ENCODE measurements at regions not wholly inside any gene's neighbourhood (a gene's known extent, or its start where the extent isn't known, plus 50 kb on each side); places are given as distances from the start of the nearest gene placed in this dataset.

GRCh38 chr2:15750822-15751329 lies 159.2 kb downstream of the DDX1 start:
- H3K27me3 ChIP-seq = no peaks in the 10 kb centered on the region
- WGBS, 2 donors = 77 to 82% methylated on average over 3 of the region's 3 CpGs
- no peak for DNase-seq
- H3K4me1 ChIP-seq = peaks cover 0 to 35% (median 28%) of the 10 kb centered on the region in 4 donors
- no peaks in the 10 kb centered on the region for H3K9me3 ChIP-seq
- TF ChIP-seq POLR2A (IDR thresholded peaks at IDR 0.05) (no peak), CTCF (IDR thresholded peaks at IDR 0.05) (no peak), EP300 (IDR thresholded peaks at IDR 0.05) (no peak), POLR2AphosphoS5 (IDR thresholded peaks at IDR 0.05) (no peak)
- H3K4me3 ChIP-seq = no peak overlapping the region
- peak overlapping the region in 1 of 4 donors; percentile 61 for H3K27ac ChIP-seq
- intact Hi-C loops (cut with DNase I) = no loop called here
- H3K36me3 ChIP-seq = no peaks in the 10 kb centered on the region

GRCh38 chr2:15751477-15751876 lies 159.8 kb downstream of the DDX1 start:
- no peak overlapping the region for H3K27ac ChIP-seq
- intact Hi-C loops (cut with DNase I) = no loop called here
- no peaks in the 10 kb centered on the region for H3K9me3 ChIP-seq
- no peaks in the 10 kb centered on the region for H3K27me3 ChIP-seq
- peaks cover 0 to 33% (median 24%) of the 10 kb centered on the region in 4 donors for H3K4me1 ChIP-seq
- no peaks in the 10 kb centered on the region for H3K36me3 ChIP-seq
- DNase-seq = no peak
- 86 to 91% methylated on average over 2 of the region's 2 CpGs for WGBS, 2 donors
- TF ChIP-seq CTCF (IDR thresholded peaks at IDR 0.05) (no peak), POLR2A (IDR thresholded peaks at IDR 0.05) (no peak), POLR2AphosphoS5 (IDR thresholded peaks at IDR 0.05) (no peak), EP300 (IDR thresholded peaks at IDR 0.05) (no peak)
- H3K4me3 ChIP-seq = no peak overlapping the region

- H3K4me3 ChIP-seq = no peak overlapping the region
- WGBS, 2 donors = 27 to 71% methylated on average over 2 of the region's 2 CpGs
- TF ChIP-seq CTCF (IDR thresholded peaks at IDR 0.05) (no peak), POLR2AphosphoS5 (IDR thresholded peaks at IDR 0.05) (no peak), POLR2A (IDR thresholded peaks at IDR 0.05) (no peak), EP300 (IDR thresholded peaks at IDR 0.05) (no peak)
- H3K4me1 ChIP-seq = peaks cover 0 to 28% (median 20%) of the 10 kb centered on the region in 4 donors
- intact Hi-C loops (cut with DNase I) = no loop called here
- DNase-seq = no peak
- H3K9me3 ChIP-seq = no peaks in the 10 kb centered on the region
- H3K27me3 ChIP-seq = no peaks in the 10 kb centered on the region
- no peak overlapping the region for H3K27ac ChIP-seq
- no peaks in the 10 kb centered on the region for H3K36me3 ChIP-seq
These were observed 161.0 kb downstream of the DDX1 start for GRCh38 chr2:15752552-15753232.

GRCh38 chr2:15753233-15753798 lies 161.6 kb downstream of the DDX1 start:
- Histone ChIP-seq H3K36me3 (no peaks in the 10 kb centered on the region), H3K4me3 (no peak overlapping the region), H3K27ac (no peak overlapping the region), H3K4me1 (peaks cover 0 to 23% (median 16%) of the 10 kb centered on the region in 4 donors), H3K9me3 (no peaks in the 10 kb centered on the region), H3K27me3 (no peaks in the 10 kb centered on the region)
- intact Hi-C loops (cut with DNase I) = no loop called here
- DNase-seq = no peak
- TF ChIP-seq POLR2AphosphoS5 (IDR thresholded peaks at IDR 0.05) (no peak), EP300 (IDR thresholded peaks at IDR 0.05) (no peak), POLR2A (IDR thresholded peaks at IDR 0.05) (no peak), CTCF (IDR thresholded peaks at IDR 0.05) (no peak)
- WGBS, 2 donors = 79 to 87% methylated on average over 7 of the region's 7 CpGs

All from sigmoid colon (tissue), 6 donors.